Skeletal muscle cell (primary cell): ENCODE measurements at regions not wholly inside any gene's neighbourhood (a gene's known extent, or its start where the extent isn't known, plus 50 kb on each side); places are given as distances from the start of the nearest gene placed in this dataset.

ENCODE experiments used
- DNase-seq: peaks from one replicate; pipeline ENCODE4 v3.0.0-alpha.2; 2010; ENCODE audit warnings: low read depth
- H3K4me3 ChIP-seq: 2 replicates; pipeline ENCODE4 v1.5.1; 2011; ENCODE audit warnings: low read depth, mild to moderate bottlenecking, control low read depth, low read length, moderate library complexity

GRCh38 chr20:39630215-39630908 lies 668.2 kb downstream of the DHX35 start:
- DNase-seq = no peak
- no peak overlapping the region for H3K4me3 ChIP-seq

DNA sequence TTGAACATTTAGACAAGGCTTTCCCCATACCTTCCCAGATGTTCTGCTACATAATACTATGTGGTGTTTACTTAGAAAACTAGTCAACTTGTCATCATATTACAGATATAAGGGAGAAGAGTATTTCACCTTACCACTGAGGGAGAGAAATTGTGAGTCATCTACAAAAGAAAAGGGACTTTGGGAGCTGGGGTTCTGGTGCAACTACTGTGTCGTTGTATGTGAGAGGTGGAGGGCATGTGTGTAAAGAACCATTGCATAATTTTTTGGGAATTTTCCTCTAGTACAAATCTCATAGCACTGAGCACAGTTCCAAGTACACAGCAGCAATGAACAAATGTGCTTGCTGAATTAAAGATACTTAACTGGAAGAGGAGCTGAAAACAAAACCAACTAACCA lies 665.6 kb downstream of the DHX35 start:
- DNase-seq = no peak
- no peak overlapping the region for H3K4me3 ChIP-seq

GRCh38 chr20:39624316-39624715 lies 662.2 kb downstream of the DHX35 start:
- no peak overlapping the region for H3K4me3 ChIP-seq
- no peak for DNase-seq

DNA sequence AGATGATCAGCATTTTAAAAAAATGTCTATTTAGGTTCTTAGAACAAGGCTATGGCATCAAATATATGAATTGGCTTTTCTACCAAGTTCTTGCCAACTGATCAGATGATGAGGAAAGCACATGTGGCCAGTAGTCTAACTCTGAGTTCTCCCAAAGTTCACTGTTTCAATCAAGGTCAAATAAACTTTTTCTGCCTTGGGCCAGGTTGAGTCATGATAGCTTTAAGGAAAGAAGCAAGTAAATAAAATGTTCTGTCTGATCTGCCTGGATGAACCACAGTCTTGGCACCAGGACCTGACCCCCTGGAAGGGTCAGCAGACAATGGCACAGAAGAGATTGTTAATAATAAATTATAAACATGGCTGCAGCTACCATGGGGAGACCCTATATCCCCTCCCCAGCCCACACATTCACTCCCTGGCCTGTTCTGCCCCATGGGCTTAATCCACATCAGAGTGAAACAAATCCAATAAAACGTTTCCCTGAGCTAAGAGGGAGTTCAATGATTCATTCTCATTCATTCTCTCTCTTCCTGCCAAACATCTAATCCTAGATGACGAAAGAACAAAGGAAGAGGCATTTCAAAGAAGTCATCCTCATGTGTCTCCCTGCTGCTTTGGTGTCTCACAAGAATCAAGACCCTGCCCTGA lies 661.6 kb downstream of the DHX35 start:
- H3K4me3 ChIP-seq = no peak overlapping the region
- DNase-seq = peak; percentile 7

- no peak overlapping the region for H3K4me3 ChIP-seq
- DNase-seq = no peak
These were observed 657.2 kb downstream of the DHX35 start for GRCh38 chr20:39619271-39619785.

GRCh38 chr20:39611901-39612300 lies 649.8 kb downstream of the DHX35 start:
- no peak overlapping the region for H3K4me3 ChIP-seq
- DNase-seq = no peak

GRCh38 chr20:39607141-39607540 lies 645.0 kb downstream of the DHX35 start:
- peak; percentile 18 for DNase-seq

GRCh38 chr20:39605908-39606307 lies 643.8 kb downstream of the DHX35 start:
- H3K4me3 ChIP-seq = no peak overlapping the region
- DNase-seq = no peak

More at GRCh38 chr20:39607141-39607540, 645.0 kb downstream of the DHX35 start:
- H3K4me3 ChIP-seq = no peak overlapping the region

- no peak overlapping the region for H3K4me3 ChIP-seq
- no peak for DNase-seq
These were observed 643.2 kb downstream of the DHX35 start for GRCh38 chr20:39605361-39605760.

GRCh38 chr20:39603219-39603618 lies 641.1 kb downstream of the DHX35 start:
- DNase-seq = no peak
- no peak overlapping the region for H3K4me3 ChIP-seq

DNA sequence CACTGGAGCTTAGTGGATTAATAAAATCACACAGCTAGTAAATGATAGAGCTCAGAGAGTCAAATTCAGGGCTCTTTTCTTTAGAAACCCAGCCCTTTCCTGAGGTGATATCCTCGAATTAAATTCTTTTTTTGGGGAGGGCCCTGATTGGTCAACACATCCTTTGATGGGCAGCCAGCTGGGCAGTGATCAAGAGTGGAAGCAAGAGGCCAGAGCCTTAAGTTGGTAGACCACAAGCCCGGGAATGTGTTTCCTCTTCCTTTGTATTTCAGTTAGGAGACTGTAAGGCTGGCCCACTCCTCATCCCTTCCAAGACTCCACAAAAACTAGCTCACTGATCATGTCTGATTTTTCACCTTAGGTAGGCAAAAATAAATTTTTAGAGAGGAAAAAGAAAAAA lies 640.5 kb downstream of the DHX35 start:
- H3K4me3 ChIP-seq = no peak overlapping the region
- no peak for DNase-seq

DNA sequence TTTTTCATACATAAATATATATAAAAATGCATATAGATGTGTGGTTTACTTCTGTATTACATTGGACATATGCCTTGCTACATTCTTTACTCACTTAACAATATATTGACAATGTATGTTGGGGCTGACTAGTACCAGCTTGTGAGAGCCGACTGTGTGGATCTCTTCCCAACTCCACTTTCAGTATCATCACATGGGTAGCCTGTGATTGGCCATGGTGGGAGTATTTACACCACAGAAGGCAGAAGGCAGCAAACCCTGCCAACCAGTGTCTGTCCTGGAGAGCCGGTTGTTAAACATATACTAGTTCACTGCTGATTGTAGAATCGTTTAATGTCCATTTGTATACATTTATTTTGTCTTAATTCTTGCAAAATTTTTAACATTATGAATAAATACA lies 638.7 kb downstream of the DHX35 start:
- no peak for DNase-seq
- no peak overlapping the region for H3K4me3 ChIP-seq

DNA sequence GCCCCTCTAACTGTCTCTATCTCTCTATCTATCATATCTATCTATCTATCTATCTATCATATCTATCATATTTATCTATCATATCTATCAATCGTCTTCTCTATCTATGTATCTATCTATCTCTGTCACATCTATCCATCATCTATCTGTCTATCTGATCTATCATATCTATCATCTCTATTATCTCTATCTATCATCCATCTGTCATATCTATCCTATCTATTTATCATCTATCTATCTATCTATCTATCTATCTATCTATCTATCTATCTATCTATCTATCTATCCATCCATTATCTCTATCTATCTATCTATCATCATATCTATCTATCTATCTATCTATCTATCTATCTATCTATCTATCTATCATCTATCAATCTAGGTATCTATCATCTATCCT lies 638.0 kb downstream of the DHX35 start:
- no peak overlapping the region for H3K4me3 ChIP-seq
- no peak for DNase-seq

GRCh38 chr20:39596554-39596953 lies 634.4 kb downstream of the DHX35 start:
- DNase-seq = no peak
- H3K4me3 ChIP-seq = no peak overlapping the region

DNA sequence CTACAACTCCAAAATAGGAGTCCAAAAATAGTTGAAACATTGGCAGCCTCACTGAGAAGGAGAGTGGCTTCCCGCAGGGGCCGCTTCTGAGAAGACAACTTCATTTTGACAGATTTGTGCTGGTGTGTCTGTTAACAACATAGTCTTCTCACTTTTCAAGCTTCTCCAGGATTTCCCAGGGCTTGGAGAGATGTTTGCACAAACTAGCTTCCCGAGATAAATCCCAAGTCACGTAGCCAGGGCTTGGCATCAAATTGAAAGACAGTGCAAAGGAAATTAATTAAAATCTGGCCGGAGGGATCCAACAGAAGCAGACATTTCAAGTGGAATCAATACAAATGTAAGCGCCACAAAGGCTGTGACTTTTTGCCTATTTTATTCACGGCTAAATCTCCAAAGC lies 630.2 kb downstream of the DHX35 start:
- no peak overlapping the region for H3K4me3 ChIP-seq
- no peak for DNase-seq

- no peak overlapping the region for H3K4me3 ChIP-seq
- no peak for DNase-seq
These were observed 626.1 kb downstream of the DHX35 start for GRCh38 chr20:39588148-39588757.

GRCh38 chr20:39581034-39581433 lies 618.9 kb downstream of the DHX35 start:
- no peak for DNase-seq
- no peak overlapping the region for H3K4me3 ChIP-seq

- no peak for DNase-seq
- H3K4me3 ChIP-seq = no peak overlapping the region
These were observed 614.6 kb downstream of the DHX35 start for GRCh38 chr20:39576771-39577170.

GRCh38 chr20:39574061-39574460 lies 611.9 kb downstream of the DHX35 start:
- H3K4me3 ChIP-seq = no peak overlapping the region
- DNase-seq = no peak

DNA sequence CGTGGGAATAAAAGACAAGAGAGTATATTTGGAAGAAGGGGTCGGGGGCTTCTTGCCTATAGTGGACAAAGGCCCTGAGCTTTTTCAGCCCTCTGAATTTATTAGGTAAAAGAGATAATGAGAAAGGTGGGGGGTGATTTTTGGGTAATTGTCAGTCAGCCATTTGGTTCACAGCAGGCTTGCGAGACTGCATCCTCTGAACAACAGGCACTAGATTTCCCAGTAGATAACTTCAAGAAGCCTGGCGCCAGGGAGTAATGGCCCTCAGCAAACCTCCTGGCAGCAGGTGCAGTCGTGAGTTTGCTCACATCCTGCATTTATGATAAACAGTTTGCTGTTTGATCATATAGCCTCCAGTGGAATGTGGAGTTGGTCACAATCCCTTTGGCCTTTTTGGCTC lies 609.0 kb downstream of the DHX35 start:
- no peak for DNase-seq
- H3K4me3 ChIP-seq = no peak overlapping the region

DNA sequence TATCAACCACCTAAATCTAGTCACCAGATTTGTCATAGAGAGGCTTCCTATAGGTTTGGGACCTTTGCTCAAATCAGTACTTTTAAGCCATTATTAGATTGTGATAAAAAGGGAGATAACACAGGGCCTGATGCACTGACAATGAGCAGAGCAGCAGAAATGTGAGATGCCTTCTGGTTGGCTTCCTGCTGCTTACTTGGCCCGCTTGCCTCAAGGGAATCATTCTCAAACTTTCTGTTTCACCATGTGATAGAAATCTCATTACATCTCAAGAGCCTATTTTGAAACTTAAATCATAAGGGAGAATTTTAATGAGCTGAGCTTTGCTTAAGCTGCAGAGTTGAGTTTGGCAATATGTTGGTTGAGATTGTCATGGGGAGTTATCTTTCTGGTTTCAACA lies 606.0 kb downstream of the DHX35 start:
- H3K4me3 ChIP-seq = no peak overlapping the region
- no peak for DNase-seq
